ENCODE measurements at regions not wholly inside any gene's neighbourhood (a gene's known extent, or its start where the extent isn't known, plus 50 kb on each side); places are given as distances from the start of the nearest gene placed in this dataset.

- TF ChIP-seq ELF1 (IDR thresholded peaks at IDR 0.05) = no peak
- TF ChIP-seq FOSL2 (IDR thresholded peaks at IDR 0.05; ENCODE audit: borderline replicate concordance, low read depth) = no peak
- no peak for TF ChIP-seq RAD21 (IDR thresholded peaks at IDR 0.05; ENCODE audit: low read length)
- TF ChIP-seq NRF1 (IDR thresholded peaks at IDR 0.05; ENCODE audit: low read depth, low read length) = no peak
Measured at GRCh38 chr16:73798471-73798870, 498.1 kb upstream of the PSMD7 start (continued).

GRCh38 chr16:73797115-73797514 lies 499.5 kb upstream of the PSMD7 start:
- H3K79me2 ChIP-seq (ENCODE audit: insufficient read depth) = no peaks in the 10 kb centered on the region
- no peak overlapping the region for H3K4me3 ChIP-seq (ENCODE audit: low read depth in 2 of 2, low read length in 1 of 2)
- H4K20me1 ChIP-seq (ENCODE audit: insufficient read depth) = no peaks in the 10 kb centered on the region
- H3K4me2 ChIP-seq = no peak overlapping the region
- no peak for DNase-seq
- no peak overlapping the region for H2AFZ ChIP-seq (ENCODE audit: low read depth)
- no peaks in the 10 kb centered on the region for H3F3A ChIP-seq (replicated peaks; ENCODE audit: insufficient read depth)
- 39% methylated on average over 1 of the region's 1 CpG for WGBS (ENCODE audit: low lambda C conversion rate)
- no peaks in the 10 kb centered on the region for H3K9me2 ChIP-seq
- no peak overlapping the region for H3K9ac ChIP-seq
- no peaks in the 10 kb centered on the region for H3K27me3 ChIP-seq (ENCODE audit: insufficient read depth)
- no peaks in the 10 kb centered on the region for H3K9me3 ChIP-seq
- H3K4me1 ChIP-seq (ENCODE audit: control insufficient read depth in 1 of 2, insufficient read depth in 2 of 2, low read depth in 1 of 2, low read length in 1 of 2) = peaks cover 0 to 18% of the 10 kb centered on the region in 2 experiments; a peak in 2 of 4 replicates
- H3K27ac ChIP-seq (ENCODE audit: low read depth in 2 of 2, low read length in 1 of 2) = no peak overlapping the region
- POLR2A ChIA-PET = no interaction called here
- CTCF ChIA-PET = no interaction called here
- TF ChIP-seq CTCF (IDR thresholded peaks at IDR 0.05) = no peak
- no peak for TF ChIP-seq EZH2phosphoT487 (IDR thresholded peaks at IDR 0.05; ENCODE audit: borderline replicate concordance, low read depth)
- TF ChIP-seq RFX5 (IDR thresholded peaks at IDR 0.05; ENCODE audit: low read length) = no peak
- no peak for TF ChIP-seq JUND (IDR thresholded peaks at IDR 0.05)
- TF ChIP-seq FOXM1 (IDR thresholded peaks at IDR 0.05; ENCODE audit: low read depth) = no peak
- no peak for TF ChIP-seq SMC3 (IDR thresholded peaks at IDR 0.05; ENCODE audit: low read depth, low read length)
- no peak for TF ChIP-seq FOSL2 (IDR thresholded peaks at IDR 0.05; ENCODE audit: borderline replicate concordance, low read depth)
- TF ChIP-seq MEF2A (IDR thresholded peaks at IDR 0.05; ENCODE audit: borderline replicate concordance, low read depth) = no peak
- no peak for TF ChIP-seq RAD21 (IDR thresholded peaks at IDR 0.05; ENCODE audit: low read length)
- no peak for TF ChIP-seq USF1 (IDR thresholded peaks at IDR 0.05; ENCODE audit: borderline replicate concordance, low read depth)
- H3K36me3 ChIP-seq (replicated peaks in 1 of 2; ENCODE audit: control insufficient read depth in 1 of 2, insufficient read depth in 2 of 2, low read length in 1 of 2) = no peaks in the 10 kb centered on the region

GRCh38 chr16:73796241-73796640 lies 500.4 kb upstream of the PSMD7 start:
- TF ChIP-seq ELF1 (IDR thresholded peaks at IDR 0.05) = no peak
- TF ChIP-seq USF1 (IDR thresholded peaks at IDR 0.05; ENCODE audit: borderline replicate concordance, low read depth) = no peak
- no peak for TF ChIP-seq GATA2 (CRISPR knock-in tag; IDR thresholded peaks at IDR 0.05)
- TF ChIP-seq RFX5 (IDR thresholded peaks at IDR 0.05; ENCODE audit: low read length) = no peak
- TF ChIP-seq EP300 (IDR thresholded peaks at IDR 0.05; ENCODE audit: borderline replicate concordance in 1 of 2, low read depth in 1 of 2, low read length in 1 of 2) = no peak
- no peak for TF ChIP-seq RAD21 (IDR thresholded peaks at IDR 0.05; ENCODE audit: low read length)
- TF ChIP-seq IRF3 (IDR thresholded peaks at IDR 0.05; ENCODE audit: low read depth, low read length) = no peak
- no peak for TF ChIP-seq RCOR1 (IDR thresholded peaks at IDR 0.05; ENCODE audit: low read length)
- no peak for TF ChIP-seq CTCF (IDR thresholded peaks at IDR 0.05)
- no peak for TF ChIP-seq PBX3 (IDR thresholded peaks at IDR 0.05)
- TF ChIP-seq NRF1 (IDR thresholded peaks at IDR 0.05; ENCODE audit: low read depth, low read length) = no peak
- TF ChIP-seq NFIC (IDR thresholded peaks at IDR 0.05; ENCODE audit: borderline replicate concordance) = no peak
- WGBS (ENCODE audit: low lambda C conversion rate) = 39% methylated on average over 4 of the region's 4 CpGs

More at GRCh38 chr16:73796241-73796640, 500.4 kb upstream of the PSMD7 start:
- POLR2A ChIA-PET = no interaction called here
- CTCF ChIA-PET = no interaction called here
- Histone ChIP-seq H3K4me3 (ENCODE audit: low read depth in 2 of 2, low read length in 1 of 2) (no peak overlapping the region), H3F3A (replicated peaks; ENCODE audit: insufficient read depth) (no peaks in the 10 kb centered on the region), H3K27me3 (ENCODE audit: insufficient read depth) (no peaks in the 10 kb centered on the region), H3K79me2 (ENCODE audit: insufficient read depth) (no peaks in the 10 kb centered on the region), H2AFZ (ENCODE audit: low read depth) (no peak overlapping the region), H3K4me1 (ENCODE audit: control insufficient read depth in 1 of 2, insufficient read depth in 2 of 2, low read depth in 1 of 2, low read length in 1 of 2) (peaks cover 0 to 21% of the 10 kb centered on the region in 2 experiments; a peak in 2 of 4 replicates), H3K9ac (no peak overlapping the region), H3K36me3 (replicated peaks in 1 of 2; ENCODE audit: control insufficient read depth in 1 of 2, insufficient read depth in 2 of 2, low read length in 1 of 2) (no peaks in the 10 kb centered on the region), H3K27ac (ENCODE audit: low read depth in 2 of 2, low read length in 1 of 2) (no peak overlapping the region), H3K9me2 (no peaks in the 10 kb centered on the region), H3K4me2 (no peak overlapping the region), H4K20me1 (ENCODE audit: insufficient read depth) (no peaks in the 10 kb centered on the region), H3K9me3 (no peaks in the 10 kb centered on the region)
- DNase-seq = no peak

Measured in SK-N-SH (cell line).